22Rv1 (cell line): ENCODE measurements at regions not wholly inside any gene's neighbourhood (a gene's known extent, or its start where the extent isn't known, plus 50 kb on each side); places are given as distances from the start of the nearest gene placed in this dataset.

Experiments used
- CTCF ChIP-seq: fragments of 450-650 bp; IDR thresholded peaks from 2 replicates; pipeline ENCODE4 v1.5.1; 2017; ENCODE audit warnings: mild to moderate bottlenecking
- ZFX ChIP-seq: fragments of 450-650 bp; IDR thresholded peaks from 2 replicates; pipeline ENCODE4 v1.6.1; 2017; ENCODE audit warnings: antibody characterized with exemption, borderline replicate concordance

- TF ChIP-seq CTCF: no peak
- TF ChIP-seq ZFX: no peak
These were observed 61.3 kb upstream of the CRIM1 start for GRCh38 chr2:36294316-36294721.
